ENCODE measurements at regions not wholly inside any gene's neighbourhood (a gene's known extent, or its start where the extent isn't known, plus 50 kb on each side); places are given as distances from the start of the nearest gene placed in this dataset.

DNA sequence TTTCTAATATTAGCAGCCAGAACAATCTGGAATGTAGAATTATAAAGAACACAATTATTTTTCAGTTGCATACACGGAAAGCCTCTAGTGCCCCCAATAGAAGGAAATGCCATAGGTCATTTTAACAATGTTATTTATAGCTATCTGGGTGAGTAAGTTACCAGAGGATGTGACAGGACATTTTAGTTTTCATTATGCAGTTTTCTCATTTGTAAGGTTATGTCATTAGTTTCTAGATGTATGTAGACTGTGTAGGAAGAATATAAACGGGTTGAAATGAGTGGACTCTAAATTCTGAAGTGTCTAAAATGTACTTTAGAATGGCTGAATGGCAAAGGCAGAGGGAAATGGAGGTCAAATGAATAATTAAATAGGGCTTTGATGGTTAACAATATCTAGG, 213.3 kb downstream of the DTHD1 start:
- no peak for DNase-seq

DNA sequence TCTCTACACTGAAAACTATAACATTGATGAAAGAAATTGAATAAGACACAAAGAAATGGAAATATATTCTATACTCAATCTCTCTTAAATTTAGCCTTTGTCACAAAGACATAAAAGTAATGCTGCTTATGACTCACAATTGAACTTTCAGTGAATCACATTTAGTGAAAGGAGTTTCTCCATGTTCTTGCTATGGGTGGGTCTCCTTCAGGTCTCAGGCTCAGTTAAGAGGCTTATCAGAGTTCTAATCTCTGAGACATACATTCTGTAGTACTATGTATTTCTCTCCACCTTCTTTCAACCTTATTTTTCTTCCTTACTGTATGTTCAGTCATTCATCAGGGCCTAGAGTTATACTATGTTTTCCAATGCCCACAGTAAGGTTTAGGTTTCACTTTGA, 220.9 kb downstream of the DTHD1 start:
- DNase-seq = no peak

DNA sequence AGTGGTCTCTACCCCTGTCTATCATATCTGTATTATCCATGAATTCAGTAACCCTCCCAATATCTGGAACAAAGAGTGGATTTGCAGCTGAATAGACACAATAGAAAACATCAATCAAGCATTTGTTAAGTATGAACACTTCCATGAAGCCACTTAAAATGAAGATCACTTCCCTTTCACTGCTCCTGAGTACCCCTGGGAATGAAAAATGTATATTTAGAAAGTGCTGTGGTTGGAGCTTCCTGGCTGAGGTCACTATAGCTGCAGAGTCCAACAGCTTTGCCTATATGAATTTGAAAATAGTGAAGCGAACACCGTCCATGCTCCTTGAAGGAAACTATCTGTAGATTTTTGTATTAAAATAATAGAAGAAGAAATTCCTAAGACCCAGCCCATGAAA, 227.0 kb downstream of the DTHD1 start:
- DNase-seq = no peak

DNA sequence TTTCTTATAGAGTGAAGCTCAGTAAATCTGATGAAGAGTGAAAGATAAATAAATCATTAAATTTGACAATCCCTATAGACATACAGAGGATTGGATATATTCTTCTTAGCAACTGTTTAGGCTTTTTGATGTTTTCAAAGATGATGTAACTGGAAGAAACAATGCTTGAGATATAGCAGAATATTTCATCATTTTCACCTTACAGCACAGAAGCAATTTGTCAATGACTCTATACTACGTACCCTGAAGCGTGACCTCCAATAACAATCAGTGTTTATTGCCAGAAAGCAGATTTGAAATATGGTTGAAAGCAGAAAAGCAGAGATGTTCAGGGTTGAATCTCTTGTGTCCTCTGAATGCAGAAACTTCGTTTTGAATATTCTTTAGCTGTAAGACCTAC, 228.4 kb downstream of the DTHD1 start:
- DNase-seq = no peak

DNA sequence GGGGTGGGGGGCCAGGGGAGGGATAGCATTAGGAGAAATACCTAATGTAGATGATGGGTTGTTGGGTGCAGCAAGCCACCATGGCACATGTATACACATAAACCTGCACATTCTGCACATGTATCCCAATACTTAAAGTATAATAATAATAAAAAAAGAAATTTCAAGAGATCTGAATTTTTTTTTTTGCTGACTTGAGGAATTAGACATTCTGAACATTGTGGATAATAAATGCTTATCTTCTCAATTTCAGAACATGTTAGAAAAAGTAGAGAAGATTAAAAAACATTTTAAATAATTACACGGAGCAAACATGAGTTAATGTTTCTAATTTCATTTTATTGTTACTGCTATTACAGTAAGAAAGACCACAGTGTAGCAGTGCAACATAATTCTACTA, 230.4 kb downstream of the DTHD1 start:
- no peak for DNase-seq

DNA sequence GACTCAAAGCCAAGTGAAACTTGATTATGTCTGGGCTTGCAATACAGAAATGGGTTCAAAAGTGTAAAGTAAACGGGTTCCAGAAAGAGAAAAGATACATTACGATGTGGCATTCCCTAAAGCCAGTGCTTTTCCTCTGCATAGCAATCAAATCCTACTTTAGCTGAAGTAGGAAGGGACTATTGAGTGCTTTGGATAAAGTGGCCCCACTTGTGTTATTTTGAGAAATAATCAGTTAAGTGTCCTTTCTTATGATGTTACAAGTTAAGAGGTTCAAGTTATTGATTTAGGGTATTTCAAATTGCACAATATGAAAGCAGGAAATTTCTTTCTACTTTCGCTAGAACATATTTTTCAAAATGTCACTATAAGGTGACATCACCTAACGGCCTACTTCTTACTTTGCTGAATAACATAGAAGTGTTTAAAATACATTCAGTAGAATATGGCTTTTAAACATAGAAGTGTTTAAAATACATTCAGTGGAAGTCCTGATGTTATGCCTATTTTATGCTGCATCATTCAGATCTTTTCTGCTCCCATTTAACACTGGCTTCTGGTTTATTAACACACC, 235.2 kb downstream of the DTHD1 start:
- no peak for DNase-seq

DNA sequence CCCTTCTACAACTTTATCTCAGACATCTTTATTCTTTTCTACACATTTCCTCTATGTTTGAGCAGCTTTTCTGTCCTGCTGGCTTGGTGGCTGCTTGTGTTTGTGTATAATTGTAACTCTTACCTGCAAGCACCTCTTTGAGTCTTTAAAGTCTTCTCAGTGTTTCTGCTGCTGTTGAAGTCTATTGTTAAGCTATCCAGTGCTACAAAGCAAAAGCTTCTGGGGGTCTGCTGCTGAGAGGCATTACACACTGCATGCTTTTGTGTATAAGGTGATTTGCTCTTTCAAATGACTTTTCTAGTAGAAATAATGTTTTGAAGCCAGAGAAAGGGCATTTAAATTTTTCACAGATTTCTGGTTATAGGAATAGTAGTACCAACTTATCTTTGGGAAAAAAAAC, 241.8 kb downstream of the DTHD1 start:
- no peak for DNase-seq

DNA sequence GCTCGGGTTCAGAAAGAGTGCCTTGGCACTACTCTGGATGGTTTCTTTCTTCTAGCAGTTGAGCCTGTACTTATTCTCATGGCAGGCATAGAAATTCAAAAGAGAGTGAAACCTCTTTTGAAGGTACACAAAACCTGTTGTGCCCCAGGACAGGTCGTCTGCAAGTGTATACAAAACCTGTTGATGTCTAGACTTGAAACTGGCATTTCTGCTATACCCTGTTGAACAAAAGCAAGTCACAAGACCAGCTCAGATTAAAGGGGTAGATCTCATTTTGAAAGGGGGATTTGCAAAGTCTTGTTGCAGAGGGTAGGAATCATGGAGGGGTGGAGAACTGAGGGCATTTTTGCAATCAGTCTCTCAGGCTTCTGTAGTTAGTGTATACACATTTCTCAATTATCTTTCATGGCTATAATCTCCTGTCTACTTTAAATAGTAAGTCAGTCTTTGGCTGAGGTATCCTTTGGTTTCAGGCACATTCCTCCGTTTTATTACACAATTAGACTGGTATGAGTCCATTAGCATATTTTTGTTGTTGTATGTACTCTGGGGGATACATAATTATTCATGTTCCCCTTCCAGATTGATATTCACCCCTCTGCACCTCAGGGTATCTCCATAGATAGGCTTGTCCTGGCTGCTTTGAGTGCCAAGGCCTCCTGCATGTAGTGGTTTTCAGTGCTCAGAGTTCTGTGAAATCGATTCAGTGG, 251.4 kb downstream of the DTHD1 start:
- no peak for DNase-seq

DNA sequence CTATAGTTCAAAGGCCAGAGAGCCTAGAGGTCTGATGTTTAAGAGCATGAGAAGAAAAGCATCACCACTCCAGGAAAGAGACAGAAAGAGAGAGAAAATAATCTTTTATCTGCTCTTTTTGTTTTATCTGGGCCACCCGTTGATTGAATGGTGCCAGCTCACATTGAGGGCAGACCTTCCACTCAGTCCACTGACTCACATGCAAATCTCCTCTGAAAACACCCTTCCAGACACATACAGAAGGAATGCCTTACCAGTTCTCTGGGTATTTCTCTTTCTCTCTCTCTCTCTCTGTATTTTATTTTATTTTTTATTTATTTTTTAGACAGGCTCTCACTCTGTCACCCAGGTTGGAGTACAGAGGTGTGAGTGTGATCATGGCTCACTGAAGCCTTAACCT, 252.5 kb downstream of the DTHD1 start:
- DNase-seq = no peak

DNA sequence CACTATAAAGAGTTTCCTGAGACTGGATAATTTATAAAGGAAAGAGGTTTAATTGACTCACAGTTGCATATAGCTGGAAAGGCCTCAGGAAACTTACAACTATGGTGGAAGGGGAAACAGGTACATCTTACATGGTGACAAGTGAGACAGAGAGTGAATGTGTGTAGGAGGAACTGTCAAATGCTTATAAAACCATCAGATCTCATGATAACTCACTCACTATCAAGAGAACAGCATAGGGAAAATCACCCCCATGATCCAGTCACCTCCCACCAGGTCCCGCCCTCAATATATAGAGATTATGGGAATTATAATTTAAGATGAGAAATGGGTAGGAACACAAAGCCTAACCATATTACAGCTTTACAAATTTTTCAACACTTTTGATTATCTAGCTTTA, 266.0 kb downstream of the DTHD1 start:
- no peak for DNase-seq

DNA sequence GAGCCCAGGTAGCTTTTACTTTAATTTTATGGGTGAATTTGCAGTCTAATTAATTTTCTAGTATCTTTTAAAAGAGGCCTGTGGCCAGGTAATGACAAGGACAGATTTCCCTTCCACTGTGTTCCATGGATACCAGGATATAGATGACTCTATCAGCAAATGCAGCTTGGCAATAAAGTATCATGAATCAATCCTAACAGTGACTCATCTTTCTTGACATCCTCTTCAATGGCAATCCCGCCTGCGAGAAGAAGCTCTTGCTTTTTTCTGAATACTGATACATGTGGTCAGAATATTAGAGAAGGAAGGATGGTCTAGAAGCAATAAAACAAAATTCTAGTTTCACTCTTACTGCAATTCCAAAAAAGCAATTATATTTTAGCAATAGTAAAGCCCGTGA, 267.8 kb downstream of the DTHD1 start:
- DNase-seq = no peak

DNA sequence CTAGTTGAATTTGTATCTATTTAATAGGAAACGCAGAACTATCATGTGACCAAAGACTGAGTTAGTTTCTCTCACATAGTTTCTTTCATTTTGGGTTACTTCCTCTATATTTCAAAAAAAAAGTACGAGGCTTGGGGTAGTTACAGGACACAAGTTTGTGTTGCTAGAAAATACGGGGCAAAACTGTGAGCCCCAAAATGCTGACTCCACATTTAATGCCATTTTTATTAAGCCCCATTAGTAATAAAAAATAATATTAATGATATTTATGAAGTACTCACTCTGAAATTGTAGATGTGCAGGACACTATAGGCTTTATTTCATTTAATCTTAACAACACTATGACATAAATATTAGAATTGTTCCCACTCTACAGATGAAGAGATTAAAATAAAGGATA, 268.6 kb downstream of the DTHD1 start:
- no peak for DNase-seq

DNA sequence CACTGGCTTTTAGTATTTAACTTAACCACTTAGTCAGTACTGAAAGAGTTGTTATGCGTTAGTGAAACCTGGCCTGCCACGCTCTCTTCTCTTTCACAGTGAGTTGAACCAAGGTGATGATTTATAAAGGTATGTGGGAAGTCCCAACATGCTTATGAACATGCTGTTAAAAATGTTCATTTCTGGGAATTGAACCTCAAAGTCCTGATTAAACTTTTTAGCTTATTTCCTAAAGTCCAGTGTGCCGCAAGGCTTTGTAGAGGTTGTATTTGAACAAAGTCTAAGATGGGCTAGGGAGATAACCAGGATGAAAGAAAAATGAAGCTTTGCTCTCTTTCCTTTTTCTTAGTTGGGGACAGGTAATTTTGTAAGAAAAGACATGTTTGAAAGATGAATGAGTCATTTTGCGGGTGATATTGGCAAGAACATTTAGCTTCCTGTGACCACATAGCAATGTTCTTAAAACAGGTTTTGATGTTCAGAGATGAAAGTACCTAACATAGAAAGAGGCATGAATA, 270.3 kb downstream of the DTHD1 start:
- no peak for DNase-seq

DNA sequence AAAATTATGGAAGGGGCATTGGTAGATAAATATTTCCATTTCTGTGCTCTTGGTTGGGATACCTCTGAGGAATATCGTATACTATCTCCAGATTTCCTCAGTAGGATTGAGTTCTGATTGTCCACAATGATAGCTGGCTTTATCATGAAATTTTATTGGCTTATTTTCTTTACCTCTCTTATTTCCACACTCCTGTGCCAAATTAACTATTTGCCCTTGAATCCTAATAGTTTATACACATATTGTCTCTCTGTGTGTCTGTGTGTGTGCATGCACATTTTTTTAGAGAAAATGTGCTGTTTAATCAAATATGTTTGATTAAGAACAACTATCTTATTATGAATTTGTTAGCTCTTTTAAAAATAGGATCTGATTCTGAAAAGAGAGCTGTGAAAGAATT, 271.6 kb downstream of the DTHD1 start:
- no peak for DNase-seq

DNA sequence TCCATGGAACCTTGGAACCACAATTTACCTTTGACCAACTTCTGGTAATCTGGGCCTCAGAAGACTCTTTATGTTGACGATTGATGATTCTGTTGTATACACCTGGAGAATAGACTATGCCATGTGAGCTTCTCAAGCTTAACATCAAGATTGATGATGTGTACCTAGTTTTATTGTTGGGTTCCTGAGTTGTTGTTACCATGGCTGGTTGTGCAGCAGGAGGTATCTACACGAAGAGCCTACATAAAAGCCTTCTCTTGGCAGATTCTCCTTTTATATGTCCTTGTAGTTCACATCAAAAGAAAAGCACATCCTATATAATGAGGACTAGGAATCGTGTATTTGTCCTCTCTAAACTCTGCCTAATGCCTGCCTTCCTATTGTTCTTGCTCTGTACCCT, 272.0 kb downstream of the DTHD1 start:
- no peak for DNase-seq

DNA sequence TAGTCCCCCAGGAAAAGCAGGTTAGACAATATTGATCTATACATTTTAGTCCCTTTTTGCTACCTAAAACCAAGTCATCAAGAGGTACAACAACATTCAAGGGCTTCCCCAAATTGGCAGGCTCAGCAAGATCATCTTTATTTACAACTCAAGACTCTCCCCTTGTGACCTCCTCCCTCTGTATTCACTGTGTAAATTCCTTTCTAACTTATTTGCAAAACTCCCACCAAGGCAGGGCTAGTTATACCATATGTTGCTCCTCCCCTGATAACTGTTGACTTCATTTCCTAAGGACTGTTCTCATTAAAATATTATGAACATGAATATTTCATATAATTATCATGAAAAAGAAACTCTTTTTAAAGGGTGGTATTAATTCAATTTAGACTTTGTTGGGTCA, 275.6 kb downstream of the DTHD1 start:
- no peak for DNase-seq

DNA sequence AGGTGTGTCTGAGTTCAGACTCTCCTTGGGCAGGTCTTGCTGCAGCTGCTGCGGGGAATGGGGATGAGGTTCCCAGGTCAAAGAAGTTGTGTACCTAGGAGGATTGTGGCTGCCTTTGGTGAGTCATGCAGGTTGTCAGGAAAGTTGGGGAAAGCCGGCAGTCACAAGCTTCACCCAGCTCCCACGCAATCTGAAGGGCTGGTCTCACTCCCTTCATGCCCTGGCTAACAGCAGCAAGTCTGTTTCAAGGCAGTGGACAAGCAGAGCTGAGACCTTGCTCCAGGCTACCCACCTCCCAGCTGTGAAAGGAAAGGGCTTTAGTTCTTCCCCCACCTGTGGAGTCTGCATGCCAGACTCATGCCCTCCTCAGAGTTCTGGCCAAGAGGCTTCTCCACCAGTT, 287.2 kb downstream of the DTHD1 start:
- no peak for DNase-seq

DNA sequence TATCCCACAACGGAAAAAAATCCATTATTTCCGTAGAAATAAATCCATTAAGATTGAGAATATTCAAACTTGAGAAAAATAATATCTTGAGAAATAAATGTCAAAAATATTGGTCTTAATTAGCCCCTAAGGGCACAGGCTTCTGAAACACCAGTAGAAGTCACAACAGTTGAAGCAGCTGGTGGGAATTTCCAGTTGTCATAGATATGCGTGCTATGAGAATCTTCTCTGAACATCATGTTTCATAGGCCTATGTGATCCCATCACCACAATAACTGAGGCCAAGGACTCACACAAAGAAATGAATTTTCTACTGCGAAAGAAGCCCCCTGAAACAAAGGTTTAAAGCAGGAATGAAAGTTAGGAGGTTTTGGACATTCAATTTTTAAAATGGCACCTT, 292.0 kb downstream of the DTHD1 start:
- no peak for DNase-seq

DNA sequence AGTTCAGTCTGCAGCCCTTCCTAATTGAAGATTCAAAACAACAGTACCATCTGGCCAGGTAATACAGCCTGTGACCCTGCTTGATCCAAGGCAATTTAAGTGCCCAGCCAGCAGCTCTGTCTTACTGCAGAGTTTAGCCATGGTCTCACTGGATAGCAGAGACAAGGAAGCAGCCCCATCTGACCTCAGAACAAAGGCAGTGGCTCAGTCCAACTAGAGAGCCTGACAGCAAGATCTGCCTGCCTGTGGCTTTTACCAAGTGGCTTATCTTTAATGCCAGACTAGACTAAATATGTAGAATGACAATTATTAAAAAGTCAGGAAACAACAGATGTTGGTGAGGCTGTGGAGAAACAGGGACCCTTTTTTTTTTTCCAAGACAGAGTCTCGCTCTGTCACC, 293.4 kb downstream of the DTHD1 start:
- no peak for DNase-seq

DNA sequence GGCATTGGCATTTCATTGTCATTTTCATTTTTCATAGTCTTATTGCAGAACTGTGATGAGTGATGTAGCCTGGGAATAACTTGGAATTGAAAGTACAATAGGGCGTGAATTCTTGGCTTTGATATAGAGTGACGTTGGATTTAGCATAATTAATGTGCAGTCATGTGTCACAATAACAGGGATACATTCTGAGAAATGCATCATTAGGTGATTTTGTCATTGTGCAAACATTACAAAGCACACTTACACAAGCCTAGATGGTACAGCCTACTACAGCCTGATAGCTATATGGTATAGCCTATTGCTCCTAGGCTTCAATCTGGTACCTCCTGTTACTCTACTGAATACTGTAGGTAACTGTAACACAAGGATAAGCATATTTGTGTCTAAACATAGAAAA, 300.8 kb downstream of the DTHD1 start:
- no peak for DNase-seq

DNA sequence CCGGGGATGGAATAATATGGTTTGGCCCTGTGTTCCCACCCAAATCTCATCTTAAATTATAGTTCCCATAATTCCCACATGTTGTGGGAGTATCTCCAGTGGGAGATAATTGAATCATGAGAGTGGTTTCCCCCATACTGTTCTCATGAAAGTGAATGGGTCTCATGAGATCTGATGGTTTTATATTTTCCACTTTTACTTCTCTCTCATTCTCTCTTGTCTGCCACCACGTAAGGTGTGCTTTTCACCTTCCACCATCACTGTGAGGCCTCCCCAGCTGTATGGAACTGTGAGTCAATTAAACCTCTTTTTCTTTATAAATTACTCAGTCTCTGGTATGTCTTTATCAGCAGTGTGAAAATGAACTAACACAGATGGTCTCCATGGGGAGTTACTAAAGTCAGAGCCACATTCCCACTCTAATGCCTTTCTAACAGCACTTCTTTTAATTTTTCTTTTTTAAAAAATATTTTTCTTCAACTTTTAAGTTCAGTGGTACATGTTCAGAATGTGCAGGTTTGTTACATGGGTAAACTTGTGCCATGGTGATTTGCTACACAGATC, 306.6 kb downstream of the DTHD1 start:
- DNase-seq = no peak

DNA sequence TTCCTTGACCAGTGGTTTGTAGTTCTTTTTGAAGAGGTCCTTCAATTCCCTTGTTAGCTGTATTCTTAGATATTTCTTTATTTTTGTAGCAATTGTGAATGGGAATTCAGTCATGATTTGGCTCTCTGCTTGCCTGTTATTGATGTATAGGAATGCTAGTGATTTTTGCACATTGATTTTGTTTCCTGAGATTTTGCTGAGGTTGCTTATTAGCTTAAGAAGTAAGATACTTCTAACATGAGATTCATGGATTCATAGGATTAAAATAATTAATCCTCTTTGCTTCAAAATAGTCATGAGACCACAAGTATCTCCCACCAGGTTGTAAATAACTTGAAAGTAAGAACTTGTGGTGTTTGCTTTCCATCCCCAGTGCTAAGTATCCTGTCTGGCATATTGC, 308.9 kb downstream of the DTHD1 start:
- DNase-seq = no peak

DNA sequence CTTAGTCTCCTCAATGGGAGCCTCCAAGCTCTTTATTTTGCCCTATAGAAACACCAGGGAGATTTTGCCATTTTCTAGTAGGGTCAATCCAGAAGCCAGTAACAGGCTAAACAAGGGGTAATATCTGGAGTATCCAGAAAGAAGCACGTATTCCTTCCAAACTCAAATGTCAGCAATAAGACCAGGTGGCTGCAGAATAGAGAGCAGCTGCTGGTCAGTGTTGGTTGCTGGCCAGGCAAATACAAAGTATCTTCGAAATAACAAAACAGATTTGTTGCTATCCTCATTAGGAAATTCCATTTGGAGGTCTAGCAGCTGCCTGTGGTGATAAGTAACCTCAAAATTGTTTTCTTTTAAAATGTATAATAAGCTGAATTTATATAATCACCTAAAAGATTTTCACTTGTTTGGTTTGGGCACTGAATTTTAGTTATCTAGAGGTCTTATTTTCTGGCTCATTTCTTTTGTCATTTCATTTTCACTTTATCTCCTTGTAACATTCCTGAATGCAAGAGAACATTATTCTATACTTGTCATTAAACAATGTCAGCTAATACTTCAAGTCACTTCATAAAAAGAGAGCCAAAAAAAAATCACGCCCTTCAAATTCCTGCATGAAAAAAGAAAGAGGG, 320.6 kb downstream of the DTHD1 start:
- no peak for DNase-seq

DNA sequence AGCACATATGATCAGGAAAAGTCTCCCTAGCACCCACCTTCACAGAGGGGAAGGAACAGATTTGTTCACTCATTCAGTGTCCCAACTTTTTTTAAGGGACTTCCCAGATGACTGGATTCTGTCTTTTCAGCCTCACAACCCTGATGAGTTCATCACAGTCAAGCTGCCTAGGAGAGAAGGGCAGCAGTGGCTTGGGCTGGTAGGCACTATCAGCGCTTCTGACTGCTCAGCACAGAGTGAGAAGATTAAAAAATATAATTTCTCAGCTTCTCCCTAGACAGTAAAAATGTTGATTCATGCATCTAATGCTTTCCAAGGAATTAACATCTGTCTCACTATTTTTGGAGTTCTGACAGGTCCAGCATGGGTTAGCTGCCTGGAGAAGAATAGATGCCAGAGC, 328.2 kb downstream of the DTHD1 start:
- no peak for DNase-seq
